Psoas muscle (tissue), 7 donors: ENCODE measurements at regions not wholly inside any gene's neighbourhood (a gene's known extent, or its start where the extent isn't known, plus 50 kb on each side); places are given as distances from the start of the nearest gene placed in this dataset.
"Not testable (repeated sequence)": the region's sequence is repeated elsewhere in the genome, so short reads cannot be mapped to it uniquely, and the experiment has no call there.

Source experiments
- ATAC-seq, 4 donors: fragments of 200-7000 bp; cut with Tn5 transposase; one replicate each; pipeline ENCODE4 v1.9.1; 2020; ENCODE audit warnings: moderate library complexity in 3 of 4, mild to moderate bottlenecking in 2 of 4
- DNase-seq, 2 donors: peaks; one replicate each; pipeline ENCODE4 v3.0.0-alpha.2; 2020
- H3K27ac ChIP-seq: fragments of 200-600 bp; one replicate; pipeline ENCODE4 v1.8.0; 2022
- H3K27me3 ChIP-seq, 3 donors: fragments of 200-600 bp in 1 of 3; one replicate each; pipeline versions ENCODE4 v1.6.1 to v1.8.0; 2013 to 2022; ENCODE audit warnings: low read length in 2 of 3, mild to moderate bottlenecking in 2 of 3, moderate library complexity in 1 of 3; ENCODE audit not compliant: insufficient read depth in 3 of 3
- H3K36me3 ChIP-seq, 2 donors: fragments of 200-600 bp in 1 of 2; one replicate each; pipeline versions ENCODE4 v1.6.1 to v1.8.0; 2013 to 2022; ENCODE audit warnings: low read depth in 1 of 2, mild to moderate bottlenecking in 1 of 2, moderate library complexity in 1 of 2; ENCODE audit not compliant: insufficient read depth in 1 of 2
- H3K4me1 ChIP-seq: fragments of 200-600 bp; one replicate; pipeline ENCODE4 v1.8.0; 2022
- H3K4me3 ChIP-seq: fragments of 200-600 bp; one replicate; pipeline ENCODE4 v1.8.0; 2022; ENCODE audit warnings: mild to moderate bottlenecking
- H3K9me3 ChIP-seq: fragments of 200-600 bp; one replicate; pipeline ENCODE4 v1.8.0; 2022
- CTCF ChIP-seq: fragments of 200-600 bp; IDR thresholded peaks from one replicate; pipeline ENCODE4 v1.8.0; 2022; ENCODE audit warnings: antibody characterized with exemption
- WGBS, 3 donors: extraction: QIAGEN DNeasy Blood & Tissue Kit; methylation state at CpG; one replicate each; pipeline versions ENCODE4 v1.1.6 to v1.1.7; 2013; 5-methylcytosine and 5-hydroxymethylcytosine counted together
- intact Hi-C, 2 donors: fragments of 100-400 bp; cut with DNase I; formaldehyde crosslinking; loops; one replicate each; pipeline versions ENCODE4 v1.11.0 to v1.14.2; 2022
- donor health status: healthy with polysubstance abuse.
- donor health status: DM: no; HTN: no; CAD: no; lungs with moderate emphysema.
- donor health status: Bipolar disorder and iron deficiency.
- donor health status: healthy.
- donor health status: DM: yes; HTN: yes; CAD: no.
- donor health status: DM: no; HTN: no; CAD: no.
- donor health status: DM: yes; HTN: yes; CAD: no.

GRCh38 chr3:21216598-21216997, 534.4 kb downstream of the ZNF385D start:
- Histone ChIP-seq H3K4me3 (no peak overlapping the region), H3K36me3 (no peaks in the 10 kb centered on the region), H3K27me3 (no peaks in the 10 kb centered on the region), H3K4me1 (no peaks in the 10 kb centered on the region), H3K9me3 (peaks cover 12% of the 10 kb centered on the region), H3K27ac (no peak overlapping the region)
- ATAC-seq (no peak), DNase-seq (no peak)
- intact Hi-C loops: no loop called here
- TF ChIP-seq CTCF: no peak
- 64 to 73% (median 68%) methylated on average over 1 of the region's 1 CpG for WGBS, 3 donors

- H3K27ac ChIP-seq, H3K9me3 ChIP-seq, intact Hi-C loops, DNase-seq, H3K27me3 ChIP-seq, H3K36me3 ChIP-seq, H3K4me3 ChIP-seq, H3K4me1 ChIP-seq, ATAC-seq: not testable (repeated sequence)
- 64 to 70% (median 70%) methylated on average over 3 of the region's 3 CpGs for WGBS, 3 donors
Measured at GRCh38 chr3:21204122-21204521, 546.9 kb downstream of the ZNF385D start.

GRCh38 chr3:21195203-21195602, 555.8 kb downstream of the ZNF385D start:
- Histone ChIP-seq H3K4me1 (no peaks in the 10 kb centered on the region), H3K27me3 (no peaks in the 10 kb centered on the region), H3K9me3 (peaks cover 1% of the 10 kb centered on the region), H3K4me3 (no peak overlapping the region), H3K27ac (no peak overlapping the region), H3K36me3 (no peaks in the 10 kb centered on the region)
- no peak for TF ChIP-seq CTCF
- intact Hi-C loops: no loop called here
- ATAC-seq (no peak), DNase-seq (no peak)
- 93 to 94% (median 94%) methylated on average over 2 of the region's 2 CpGs for WGBS, 3 donors

- H3K9me3 ChIP-seq, H3K36me3 ChIP-seq, H3K4me1 ChIP-seq, H3K27me3 ChIP-seq, DNase-seq, H3K27ac ChIP-seq, H3K4me3 ChIP-seq, ATAC-seq, intact Hi-C loops: not testable (repeated sequence)
- 56 to 63% (median 60%) methylated on average over 2 of the region's 2 CpGs for WGBS, 3 donors
Measured at GRCh38 chr3:21194036-21194435, 557.0 kb downstream of the ZNF385D start.

GRCh38 chr3:21188459-21188858, 562.6 kb downstream of the ZNF385D start:
- no peaks in the 10 kb centered on the region for H3K4me1 ChIP-seq
- no peak overlapping the region for H3K4me3 ChIP-seq
- ATAC-seq (no peak), DNase-seq (no peak)
- intact Hi-C loops: no loop called here
- TF ChIP-seq CTCF: no peak
- no peak overlapping the region for H3K27ac ChIP-seq
- H3K9me3 ChIP-seq: peaks cover 5% of the 10 kb centered on the region
- H3K27me3 ChIP-seq: no peaks in the 10 kb centered on the region
- H3K36me3 ChIP-seq: no peaks in the 10 kb centered on the region

- Histone ChIP-seq H3K27ac (no peak overlapping the region), H3K4me1 (no peaks in the 10 kb centered on the region), H3K27me3 (no peaks in the 10 kb centered on the region), H3K9me3 (peaks cover 5% of the 10 kb centered on the region), H3K36me3 (no peaks in the 10 kb centered on the region), H3K4me3 (no peak overlapping the region)
- DNase-seq: no peak
- intact Hi-C loops: no loop called here
- no peak for ATAC-seq
- no peak for TF ChIP-seq CTCF
- 43 to 51% (median 47%) methylated on average over 6 of the region's 6 CpGs for WGBS, 3 donors
Measured at GRCh38 chr3:21185816-21186314, 565.1 kb downstream of the ZNF385D start.
